ENCODE measurements at regions not wholly inside any gene's neighbourhood (a gene's known extent, or its start where the extent isn't known, plus 50 kb on each side); places are given as distances from the start of the nearest gene placed in this dataset.

GRCh38 chr13:104847922-104848321 is 1687.5 kb downstream of the EFNB2 start:
- TF ChIP-seq EP300 (IDR thresholded peaks at IDR 0.05; ENCODE audit: borderline replicate concordance) (no peak), RAD21 (IDR thresholded peaks at IDR 0.05; ENCODE audit: low read depth) (no peak), EGR1 (IDR thresholded peaks at IDR 0.05) (no peak), YY1 (IDR thresholded peaks at IDR 0.05; ENCODE audit: low read depth) (no peak), NFIC (IDR thresholded peaks at IDR 0.05) (no peak)

DNA sequence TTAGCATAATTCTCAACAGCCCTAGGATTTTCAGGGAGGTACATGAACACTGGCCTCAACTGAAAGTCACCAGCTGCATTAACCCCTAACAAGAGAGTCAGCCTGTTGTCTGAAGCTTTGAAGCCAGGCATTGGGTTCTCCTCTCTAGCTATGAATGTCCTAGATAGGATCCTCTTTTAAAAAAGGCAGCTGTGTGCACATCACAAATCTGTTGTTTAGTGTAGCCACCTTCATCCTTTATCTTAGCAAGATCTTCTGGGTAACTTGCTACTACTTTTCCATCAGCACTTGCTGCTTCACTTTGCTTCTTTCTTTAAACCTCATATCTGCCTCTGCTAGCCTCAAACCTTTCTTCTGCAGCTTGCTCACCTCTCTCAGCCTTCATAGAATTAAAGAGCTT is 1692.1 kb downstream of the EFNB2 start:
- TF ChIP-seq NFIC (IDR thresholded peaks at IDR 0.05) (no peak), TEAD4 (IDR thresholded peaks at IDR 0.05) (no peak), EGR1 (IDR thresholded peaks at IDR 0.05) (no peak), TAF1 (IDR thresholded peaks at IDR 0.05; ENCODE audit: low read depth) (no peak), FOXM1 (IDR thresholded peaks at IDR 0.05; ENCODE audit: borderline replicate concordance, low read depth) (no peak), YY1 (IDR thresholded peaks at IDR 0.05; ENCODE audit: low read depth) (no peak), TCF12 (IDR thresholded peaks at IDR 0.05; ENCODE audit: low read depth) (no peak), CREB1 (IDR thresholded peaks at IDR 0.05; ENCODE audit: low read depth) (no peak), ZBTB7A (IDR thresholded peaks at IDR 0.05; ENCODE audit: low read depth) (no peak), EP300 (IDR thresholded peaks at IDR 0.05; ENCODE audit: borderline replicate concordance) (no peak), CEBPB (IDR thresholded peaks at IDR 0.05) (no peak), USF1 (IDR thresholded peaks at IDR 0.05) (no peak), RAD21 (IDR thresholded peaks at IDR 0.05; ENCODE audit: low read depth) (no peak)
- TF ChIP-seq, protein P1, sequence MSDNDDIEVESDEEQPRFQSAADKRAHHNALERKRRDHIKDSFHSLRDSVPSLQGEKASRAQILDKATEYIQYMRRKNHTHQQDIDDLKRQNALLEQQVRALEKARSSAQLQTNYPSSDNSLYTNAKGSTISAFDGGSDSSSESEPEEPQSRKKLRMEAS (IDR thresholded peaks at IDR 0.05) = no peak
- TF ChIP-seq, protein P2, sequence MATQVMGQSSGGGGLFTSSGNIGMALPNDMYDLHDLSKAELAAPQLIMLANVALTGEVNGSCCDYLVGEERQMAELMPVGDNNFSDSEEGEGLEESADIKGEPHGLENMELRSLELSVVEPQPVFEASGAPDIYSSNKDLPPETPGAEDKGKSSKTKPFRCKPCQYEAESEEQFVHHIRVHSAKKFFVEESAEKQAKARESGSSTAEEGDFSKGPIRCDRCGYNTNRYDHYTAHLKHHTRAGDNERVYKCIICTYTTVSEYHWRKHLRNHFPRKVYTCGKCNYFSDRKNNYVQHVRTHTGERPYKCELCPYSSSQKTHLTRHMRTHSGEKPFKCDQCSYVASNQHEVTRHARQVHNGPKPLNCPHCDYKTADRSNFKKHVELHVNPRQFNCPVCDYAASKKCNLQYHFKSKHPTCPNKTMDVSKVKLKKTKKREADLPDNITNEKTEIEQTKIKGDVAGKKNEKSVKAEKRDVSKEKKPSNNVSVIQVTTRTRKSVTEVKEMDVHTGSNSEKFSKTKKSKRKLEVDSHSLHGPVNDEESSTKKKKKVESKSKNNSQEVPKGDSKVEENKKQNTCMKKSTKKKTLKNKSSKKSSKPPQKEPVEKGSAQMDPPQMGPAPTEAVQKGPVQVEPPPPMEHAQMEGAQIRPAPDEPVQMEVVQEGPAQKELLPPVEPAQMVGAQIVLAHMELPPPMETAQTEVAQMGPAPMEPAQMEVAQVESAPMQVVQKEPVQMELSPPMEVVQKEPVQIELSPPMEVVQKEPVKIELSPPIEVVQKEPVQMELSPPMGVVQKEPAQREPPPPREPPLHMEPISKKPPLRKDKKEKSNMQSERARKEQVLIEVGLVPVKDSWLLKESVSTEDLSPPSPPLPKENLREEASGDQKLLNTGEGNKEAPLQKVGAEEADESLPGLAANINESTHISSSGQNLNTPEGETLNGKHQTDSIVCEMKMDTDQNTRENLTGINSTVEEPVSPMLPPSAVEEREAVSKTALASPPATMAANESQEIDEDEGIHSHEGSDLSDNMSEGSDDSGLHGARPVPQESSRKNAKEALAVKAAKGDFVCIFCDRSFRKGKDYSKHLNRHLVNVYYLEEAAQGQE (IDR thresholded peaks at IDR 0.05; ENCODE audit: low read depth) = no peak

GRCh38 chr13:104841110-104841509 is 1694.4 kb downstream of the EFNB2 start:
- TF ChIP-seq NFIC (IDR thresholded peaks at IDR 0.05) (no peak), TAF1 (IDR thresholded peaks at IDR 0.05; ENCODE audit: low read depth) (no peak), YY1 (IDR thresholded peaks at IDR 0.05; ENCODE audit: low read depth) (no peak), FOXM1 (IDR thresholded peaks at IDR 0.05; ENCODE audit: borderline replicate concordance, low read depth) (no peak), USF1 (IDR thresholded peaks at IDR 0.05) (no peak), TCF12 (IDR thresholded peaks at IDR 0.05; ENCODE audit: low read depth) (no peak), ZBTB7A (IDR thresholded peaks at IDR 0.05; ENCODE audit: low read depth) (no peak), CREB1 (IDR thresholded peaks at IDR 0.05; ENCODE audit: low read depth) (no peak), CEBPB (IDR thresholded peaks at IDR 0.05) (no peak), RAD21 (IDR thresholded peaks at IDR 0.05; ENCODE audit: low read depth) (no peak), EP300 (IDR thresholded peaks at IDR 0.05; ENCODE audit: borderline replicate concordance) (no peak), EGR1 (IDR thresholded peaks at IDR 0.05) (no peak), TEAD4 (IDR thresholded peaks at IDR 0.05) (no peak)
- TF ChIP-seq, protein P1 (IDR thresholded peaks at IDR 0.05) = no peak
- TF ChIP-seq, protein P2 (IDR thresholded peaks at IDR 0.05; ENCODE audit: low read depth) = no peak

- TF ChIP-seq, protein P1 (IDR thresholded peaks at IDR 0.05) = no peak
- no peak for TF ChIP-seq ZBTB7A (IDR thresholded peaks at IDR 0.05; ENCODE audit: low read depth)
- TF ChIP-seq TCF12 (IDR thresholded peaks at IDR 0.05; ENCODE audit: low read depth) = no peak
- TF ChIP-seq TAF1 (IDR thresholded peaks at IDR 0.05; ENCODE audit: low read depth) = no peak
- TF ChIP-seq, protein P2 (IDR thresholded peaks at IDR 0.05; ENCODE audit: low read depth) = no peak
- no peak for TF ChIP-seq RAD21 (IDR thresholded peaks at IDR 0.05; ENCODE audit: low read depth)
- no peak for TF ChIP-seq YY1 (IDR thresholded peaks at IDR 0.05; ENCODE audit: low read depth)
- no peak for TF ChIP-seq EP300 (IDR thresholded peaks at IDR 0.05; ENCODE audit: borderline replicate concordance)
- no peak for TF ChIP-seq CREB1 (IDR thresholded peaks at IDR 0.05; ENCODE audit: low read depth)
- TF ChIP-seq CEBPB (IDR thresholded peaks at IDR 0.05) = no peak
- no peak for TF ChIP-seq TEAD4 (IDR thresholded peaks at IDR 0.05)
- no peak for TF ChIP-seq FOXM1 (IDR thresholded peaks at IDR 0.05; ENCODE audit: borderline replicate concordance, low read depth)
Observed at GRCh38 chr13:104837756-104838155, 1697.7 kb downstream of the EFNB2 start.
